NT2/D1 (cell line): ENCODE measurements at regions not wholly inside any gene's neighbourhood (a gene's known extent, or its start where the extent isn't known, plus 50 kb on each side); places are given as distances from the start of the nearest gene placed in this dataset.

Experiments used
- SUZ12 ChIP-seq: IDR thresholded peaks from 2 replicates; pipeline ENCODE4 v1.6.1; 2011; ENCODE audit not compliant: insufficient read length, insufficient read depth; ENCODE audit errors: extremely low read depth
- YY1 ChIP-seq: IDR thresholded peaks from 2 replicates; pipeline ENCODE4 v1.6.1; 2011; ENCODE audit not compliant: insufficient read length, insufficient read depth
- ZNF274 ChIP-seq: IDR thresholded peaks from 2 replicates; pipeline ENCODE4 v1.6.1; 2011; ENCODE audit warnings: mild to moderate bottlenecking, low read depth, low read length

DNA sequence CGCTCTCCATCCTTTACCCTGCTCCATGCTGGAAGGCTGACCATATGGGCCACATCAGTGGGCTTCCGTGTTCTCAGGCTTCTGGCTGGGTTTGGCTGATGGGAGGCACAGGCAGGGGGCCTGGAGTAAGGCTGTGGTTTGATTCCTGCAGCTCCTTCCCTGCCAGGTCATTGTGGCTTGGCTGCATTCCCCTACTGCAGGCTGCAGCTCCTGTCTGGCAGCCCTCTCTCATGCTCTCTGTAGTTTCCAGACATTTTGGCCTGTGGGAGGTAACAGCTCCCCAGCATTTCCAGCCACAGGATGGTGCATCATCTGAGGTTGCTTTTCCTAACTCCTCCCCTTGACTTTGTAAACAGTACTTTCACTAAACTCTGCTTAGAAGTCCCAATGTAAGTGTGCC is 102.0 kb upstream of the PTPN3 start:
- TF ChIP-seq YY1, result no peak
- TF ChIP-seq SUZ12, result no peak
- TF ChIP-seq ZNF274, result no peak
